PC-3 (cell line): ENCODE measurements at regions not wholly inside any gene's neighbourhood (a gene's known extent, or its start where the extent isn't known, plus 50 kb on each side); places are given as distances from the start of the nearest gene placed in this dataset.

Source experiments
- EZH2 ChIP-seq: fragments of 300-600 bp; sonication (generic); IDR thresholded peaks from one replicate; pipeline ENCODE4 v1.6.1; 2017; ENCODE audit warnings: antibody characterized with exemption, mild to moderate bottlenecking, low read length; ENCODE audit not compliant: unreplicated experiment
- EZH2phosphoT487 ChIP-seq: fragments of 300-600 bp; sonication (generic); IDR thresholded peaks from 2 replicates; pipeline ENCODE4 v1.6.1; 2018; ENCODE audit warnings: mild to moderate bottlenecking, antibody characterized with exemption, low read length, borderline replicate concordance
- TF ChIP-seq, protein P1 (sequence below): fragments of 300-600 bp; sonication (generic); conservative IDR thresholded peaks from 2 replicates; pipeline ENCODE4 v1.5.1; 2017; ENCODE audit warnings: antibody characterized with exemption, low read depth, mild to moderate bottlenecking, low read length

DNA sequence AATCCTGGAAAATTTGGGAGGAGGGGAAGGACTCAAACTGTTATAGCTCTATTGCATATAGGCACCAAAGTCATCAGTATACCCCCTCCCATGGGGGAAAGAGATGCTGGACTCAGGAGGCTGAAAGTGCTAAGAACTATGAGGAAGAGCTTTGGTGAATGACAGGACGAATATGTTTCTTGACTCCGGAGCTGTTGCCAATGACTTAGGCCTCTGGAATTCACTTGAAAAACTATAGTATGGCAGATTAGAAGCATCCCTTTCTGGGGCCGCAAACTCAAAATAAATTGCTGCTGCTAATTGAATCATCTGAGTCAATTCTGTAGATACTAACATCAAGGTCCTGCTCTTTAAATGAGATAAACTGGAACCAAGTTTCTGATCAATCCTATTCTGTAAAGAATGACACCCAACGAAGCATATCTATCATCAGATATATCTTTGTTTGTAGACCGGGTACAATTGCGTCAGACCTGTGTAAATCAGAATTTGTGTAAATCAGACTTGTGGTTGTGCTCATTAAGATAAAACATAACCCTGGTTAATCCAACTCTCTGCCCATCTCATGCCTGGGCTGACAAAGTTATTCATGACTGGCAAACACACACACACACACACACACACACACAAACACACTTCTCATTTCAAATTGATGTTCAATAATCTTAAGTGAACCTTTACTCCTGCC is 1793.8 kb upstream of the PCDH20 start:
- TF ChIP-seq, protein P1, sequence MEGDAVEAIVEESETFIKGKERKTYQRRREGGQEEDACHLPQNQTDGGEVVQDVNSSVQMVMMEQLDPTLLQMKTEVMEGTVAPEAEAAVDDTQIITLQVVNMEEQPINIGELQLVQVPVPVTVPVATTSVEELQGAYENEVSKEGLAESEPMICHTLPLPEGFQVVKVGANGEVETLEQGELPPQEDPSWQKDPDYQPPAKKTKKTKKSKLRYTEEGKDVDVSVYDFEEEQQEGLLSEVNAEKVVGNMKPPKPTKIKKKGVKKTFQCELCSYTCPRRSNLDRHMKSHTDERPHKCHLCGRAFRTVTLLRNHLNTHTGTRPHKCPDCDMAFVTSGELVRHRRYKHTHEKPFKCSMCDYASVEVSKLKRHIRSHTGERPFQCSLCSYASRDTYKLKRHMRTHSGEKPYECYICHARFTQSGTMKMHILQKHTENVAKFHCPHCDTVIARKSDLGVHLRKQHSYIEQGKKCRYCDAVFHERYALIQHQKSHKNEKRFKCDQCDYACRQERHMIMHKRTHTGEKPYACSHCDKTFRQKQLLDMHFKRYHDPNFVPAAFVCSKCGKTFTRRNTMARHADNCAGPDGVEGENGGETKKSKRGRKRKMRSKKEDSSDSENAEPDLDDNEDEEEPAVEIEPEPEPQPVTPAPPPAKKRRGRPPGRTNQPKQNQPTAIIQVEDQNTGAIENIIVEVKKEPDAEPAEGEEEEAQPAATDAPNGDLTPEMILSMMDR, result no peak
- TF ChIP-seq EZH2, result no peak
- no peak for TF ChIP-seq EZH2phosphoT487
